ENCODE measurements at regions not wholly inside any gene's neighbourhood (a gene's known extent, or its start where the extent isn't known, plus 50 kb on each side); places are given as distances from the start of the nearest gene placed in this dataset.

DNA sequence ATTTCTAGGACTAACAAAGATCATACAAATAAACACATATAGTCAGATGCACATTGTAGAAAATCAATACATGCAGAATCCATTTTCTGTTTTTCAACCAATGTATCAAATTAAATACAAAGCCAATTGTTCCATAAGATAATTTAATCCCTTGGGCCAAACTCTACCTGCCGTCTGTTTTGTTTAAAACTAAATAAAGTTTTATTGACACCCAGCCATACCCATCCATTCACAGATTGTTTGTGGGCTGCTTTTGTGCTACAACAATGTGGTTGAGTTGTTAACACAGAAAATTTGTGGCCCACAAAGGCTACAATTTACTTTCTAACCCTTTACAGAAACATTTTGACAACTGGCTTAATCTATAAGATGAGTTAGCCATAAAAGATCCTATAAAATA lies 484.0 kb upstream of the ID2 start:
- Histone ChIP-seq H3K9me3 (ENCODE audit: insufficient read depth, low read depth, low read length) (no peaks in the 10 kb centered on the region), H4K8ac (ENCODE audit: low read depth, low read length) (no peak overlapping the region), H3K4me2 (ENCODE audit: low read length) (no peak overlapping the region), H4K91ac (ENCODE audit: low read depth, low read length) (no peak overlapping the region), H3K79me1 (ENCODE audit: low read length) (no peaks in the 10 kb centered on the region), H3K4me3 (ENCODE audit: low read depth, low read length) (no peak overlapping the region), H3K36me3 (ENCODE audit: control insufficient read depth in 1 of 2, insufficient read depth in 2 of 2, low read length in 2 of 2) (no peaks in the 10 kb centered on the region), H3K4ac (ENCODE audit: low read depth, low read length) (no peak overlapping the region), H3K27me3 (ENCODE audit: insufficient read depth, low read length) (no peaks in the 10 kb centered on the region), H3K18ac (ENCODE audit: low read length) (no peak overlapping the region), H3K23ac (ENCODE audit: low read length) (no peak overlapping the region), H2AFZ (ENCODE audit: insufficient read depth, low read length, poor library complexity) (no peak overlapping the region), H3K27ac (ENCODE audit: low read depth, low read length) (no peak overlapping the region), H2BK5ac (ENCODE audit: low read depth, low read length, poor library complexity) (no peak overlapping the region), H3K79me2 (ENCODE audit: control insufficient read depth, insufficient read depth, low read length, poor library complexity) (no peaks in the 10 kb centered on the region), H4K12ac (ENCODE audit: low read depth, low read length) (no peak overlapping the region), H3K4me1 (ENCODE audit: control insufficient read depth in 1 of 2, insufficient read depth in 2 of 2, low read length in 2 of 2) (no peaks in the 10 kb centered on the region), H3K9ac (ENCODE audit: low read length) (no peak overlapping the region), H2AK5ac (ENCODE audit: low read length) (no peak overlapping the region), H2BK120ac (ENCODE audit: insufficient read depth, low read length, poor library complexity) (no peak overlapping the region), H3K14ac (ENCODE audit: low read length) (no peak overlapping the region), H2BK12ac (ENCODE audit: low read length) (no peak overlapping the region)
- DNase-seq = no peak
- whole genome bisulfite sequencing (ENCODE audit: extremely low coverage, insufficient coverage, insufficient read length) = no CpG with 5 or more reads among the region's 1 CpG

DNA sequence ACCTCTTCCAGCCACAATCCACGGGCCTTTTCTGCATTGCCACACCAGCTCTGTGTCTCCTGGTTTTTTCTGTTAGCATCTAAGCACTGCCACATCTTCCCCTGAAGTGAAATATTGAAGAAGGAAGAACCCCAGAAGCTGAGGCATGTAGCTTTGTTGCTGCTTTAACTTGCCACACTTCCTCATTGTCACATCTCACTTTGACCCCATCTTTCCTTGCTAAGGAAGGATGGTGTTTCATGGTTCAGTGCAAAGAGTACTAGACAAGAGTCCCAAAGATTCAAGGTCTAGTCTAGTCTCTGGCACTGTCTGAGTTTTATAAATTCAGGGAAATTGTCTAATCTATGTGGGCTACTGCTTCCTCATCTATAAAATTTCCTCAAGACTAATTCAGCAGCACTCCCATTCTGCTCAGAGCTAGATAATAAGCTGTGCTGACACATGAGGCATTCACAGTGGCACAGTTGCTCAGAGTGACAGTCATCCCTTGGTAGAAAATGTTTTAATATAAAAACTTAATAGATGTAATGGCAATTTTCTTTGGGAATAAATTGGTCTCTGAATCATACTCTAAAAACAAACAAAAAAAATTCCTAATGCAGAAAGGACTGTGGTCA lies 483.0 kb upstream of the ID2 start:
- Histone ChIP-seq H3K4ac (ENCODE audit: low read depth, low read length) (no peak overlapping the region), H3K9ac (ENCODE audit: low read length) (no peak overlapping the region), H3K79me2 (ENCODE audit: control insufficient read depth, insufficient read depth, low read length, poor library complexity) (no peaks in the 10 kb centered on the region), H2BK120ac (ENCODE audit: insufficient read depth, low read length, poor library complexity) (no peak overlapping the region), H3K9me3 (ENCODE audit: insufficient read depth, low read depth, low read length) (no peaks in the 10 kb centered on the region), H3K18ac (ENCODE audit: low read length) (no peak overlapping the region), H4K91ac (ENCODE audit: low read depth, low read length) (no peak overlapping the region), H3K4me1 (ENCODE audit: control insufficient read depth in 1 of 2, insufficient read depth in 2 of 2, low read length in 2 of 2) (no peaks in the 10 kb centered on the region), H4K12ac (ENCODE audit: low read depth, low read length) (no peak overlapping the region), H2AK5ac (ENCODE audit: low read length) (no peak overlapping the region), H3K79me1 (ENCODE audit: low read length) (no peaks in the 10 kb centered on the region), H3K36me3 (ENCODE audit: control insufficient read depth in 1 of 2, insufficient read depth in 2 of 2, low read length in 2 of 2) (no peaks in the 10 kb centered on the region), H3K4me3 (ENCODE audit: low read depth, low read length) (no peak overlapping the region), H3K27me3 (ENCODE audit: insufficient read depth, low read length) (no peaks in the 10 kb centered on the region), H2AFZ (ENCODE audit: insufficient read depth, low read length, poor library complexity) (no peak overlapping the region), H2BK5ac (ENCODE audit: low read depth, low read length, poor library complexity) (no peak overlapping the region), H3K27ac (ENCODE audit: low read depth, low read length) (no peak overlapping the region), H4K8ac (ENCODE audit: low read depth, low read length) (no peak overlapping the region), H3K14ac (ENCODE audit: low read length) (no peak overlapping the region), H3K23ac (ENCODE audit: low read length) (no peak overlapping the region), H3K4me2 (ENCODE audit: low read length) (no peak overlapping the region), H2BK12ac (ENCODE audit: low read length) (no peak overlapping the region)
- no CpG with 5 or more reads among the region's 1 CpG for WGBS (ENCODE audit: extremely low coverage, insufficient coverage, insufficient read length)
- DNase-seq = no peak

DNA sequence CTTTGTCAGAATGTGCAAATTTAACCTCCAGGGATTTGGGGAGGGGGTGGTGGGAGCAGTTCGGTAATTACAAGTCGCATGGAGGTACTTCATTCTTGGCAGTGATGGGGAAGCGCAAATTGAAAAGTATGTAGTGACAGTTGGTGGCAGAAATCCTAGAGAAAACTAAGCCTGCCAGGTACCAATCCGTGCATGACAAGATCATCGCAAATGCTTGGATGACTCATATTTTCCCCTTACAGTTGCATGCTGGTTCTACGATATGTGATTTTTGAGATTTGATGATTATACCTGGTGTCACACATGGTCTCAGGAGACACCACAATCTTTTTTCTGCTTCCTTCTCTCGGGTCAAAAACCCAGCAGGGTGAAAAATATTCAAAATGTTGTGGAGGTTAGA lies 479.7 kb upstream of the ID2 start:
- H3K79me1 ChIP-seq (ENCODE audit: low read length) = no peaks in the 10 kb centered on the region
- H2BK5ac ChIP-seq (ENCODE audit: low read depth, low read length, poor library complexity) = no peak overlapping the region
- H4K12ac ChIP-seq (ENCODE audit: low read depth, low read length) = no peak overlapping the region
- no peak overlapping the region for H2AK5ac ChIP-seq (ENCODE audit: low read length)
- H3K4me3 ChIP-seq (ENCODE audit: low read depth, low read length) = no peak overlapping the region
- H4K8ac ChIP-seq (ENCODE audit: low read depth, low read length) = no peak overlapping the region
- no peaks in the 10 kb centered on the region for H3K79me2 ChIP-seq (ENCODE audit: control insufficient read depth, insufficient read depth, low read length, poor library complexity)
- H2AFZ ChIP-seq (ENCODE audit: insufficient read depth, low read length, poor library complexity) = no peak overlapping the region
- no peak overlapping the region for H2BK12ac ChIP-seq (ENCODE audit: low read length)
- H3K4me1 ChIP-seq (ENCODE audit: control insufficient read depth in 1 of 2, insufficient read depth in 2 of 2, low read length in 2 of 2) = no peaks in the 10 kb centered on the region
- no peaks in the 10 kb centered on the region for H3K9me3 ChIP-seq (ENCODE audit: insufficient read depth, low read depth, low read length)
- no peak overlapping the region for H3K18ac ChIP-seq (ENCODE audit: low read length)
- WGBS (ENCODE audit: extremely low coverage, insufficient coverage, insufficient read length) = no CpG with 5 or more reads among the region's 7 CpGs
- no peak overlapping the region for H2BK120ac ChIP-seq (ENCODE audit: insufficient read depth, low read length, poor library complexity)
- no peak overlapping the region for H4K91ac ChIP-seq (ENCODE audit: low read depth, low read length)
- H3K36me3 ChIP-seq (ENCODE audit: control insufficient read depth in 1 of 2, insufficient read depth in 2 of 2, low read length in 2 of 2) = no peaks in the 10 kb centered on the region
- DNase-seq = peak in 1 of 2 donors; percentile 38
- no peak overlapping the region for H3K4ac ChIP-seq (ENCODE audit: low read depth, low read length)
- no peak overlapping the region for H3K27ac ChIP-seq (ENCODE audit: low read depth, low read length)
- H3K9ac ChIP-seq (ENCODE audit: low read length) = no peak overlapping the region
- no peak overlapping the region for H3K14ac ChIP-seq (ENCODE audit: low read length)
- H3K23ac ChIP-seq (ENCODE audit: low read length) = no peak overlapping the region
- H3K4me2 ChIP-seq (ENCODE audit: low read length) = no peak overlapping the region
- H3K27me3 ChIP-seq (ENCODE audit: insufficient read depth, low read length) = no peaks in the 10 kb centered on the region

DNA sequence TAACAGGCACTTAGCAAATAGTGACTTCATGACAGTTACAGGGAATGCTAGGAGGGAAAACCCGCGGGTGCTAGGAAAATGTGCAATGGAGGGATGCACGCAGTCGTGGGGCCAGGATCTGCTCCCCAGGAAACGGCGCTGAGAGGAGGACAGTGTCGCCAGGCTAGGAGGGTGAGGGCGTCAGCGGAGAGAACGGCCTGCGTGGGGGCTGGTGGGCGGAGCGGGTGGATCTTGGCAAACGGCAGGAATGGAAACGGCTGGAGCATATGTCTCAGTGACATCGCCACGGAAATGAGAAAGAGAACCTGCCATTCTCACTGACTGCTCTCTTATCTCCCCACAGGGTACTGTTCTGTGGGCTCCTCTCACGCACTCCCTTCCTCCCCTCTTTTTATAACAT lies 478.5 kb upstream of the ID2 start:
- no peak overlapping the region for H2AFZ ChIP-seq (ENCODE audit: insufficient read depth, low read length, poor library complexity)
- no peaks in the 10 kb centered on the region for H3K79me2 ChIP-seq (ENCODE audit: control insufficient read depth, insufficient read depth, low read length, poor library complexity)
- no peak overlapping the region for H3K4me2 ChIP-seq (ENCODE audit: low read length)
- no peak overlapping the region for H3K4me3 ChIP-seq (ENCODE audit: low read depth, low read length)
- H2BK12ac ChIP-seq (ENCODE audit: low read length) = no peak overlapping the region
- H3K4me1 ChIP-seq (ENCODE audit: control insufficient read depth in 1 of 2, insufficient read depth in 2 of 2, low read length in 2 of 2) = no peaks in the 10 kb centered on the region
- no peaks in the 10 kb centered on the region for H3K79me1 ChIP-seq (ENCODE audit: low read length)
- H3K23ac ChIP-seq (ENCODE audit: low read length) = no peak overlapping the region
- H2BK5ac ChIP-seq (ENCODE audit: low read depth, low read length, poor library complexity) = no peak overlapping the region
- H3K27me3 ChIP-seq (ENCODE audit: insufficient read depth, low read length) = no peaks in the 10 kb centered on the region
- no peak overlapping the region for H3K18ac ChIP-seq (ENCODE audit: low read length)
- H4K12ac ChIP-seq (ENCODE audit: low read depth, low read length) = no peak overlapping the region
- H4K8ac ChIP-seq (ENCODE audit: low read depth, low read length) = no peak overlapping the region
- no peak for DNase-seq
- H4K91ac ChIP-seq (ENCODE audit: low read depth, low read length) = no peak overlapping the region
- no peaks in the 10 kb centered on the region for H3K36me3 ChIP-seq (ENCODE audit: control insufficient read depth in 1 of 2, insufficient read depth in 2 of 2, low read length in 2 of 2)
- H2BK120ac ChIP-seq (ENCODE audit: insufficient read depth, low read length, poor library complexity) = no peak overlapping the region
- H3K27ac ChIP-seq (ENCODE audit: low read depth, low read length) = no peak overlapping the region
- H3K9me3 ChIP-seq (ENCODE audit: insufficient read depth, low read depth, low read length) = no peaks in the 10 kb centered on the region
- no peak overlapping the region for H3K4ac ChIP-seq (ENCODE audit: low read depth, low read length)
- no peak overlapping the region for H2AK5ac ChIP-seq (ENCODE audit: low read length)
- no peak overlapping the region for H3K14ac ChIP-seq (ENCODE audit: low read length)
- H3K9ac ChIP-seq (ENCODE audit: low read length) = no peak overlapping the region
- WGBS (ENCODE audit: extremely low coverage, insufficient coverage, insufficient read length) = no CpG with 5 or more reads among the region's 18 CpGs

Data from trophoblast cell (in vitro differentiated cells and primary cell).